ENCODE measurements at regions not wholly inside any gene's neighbourhood (a gene's known extent, or its start where the extent isn't known, plus 50 kb on each side); places are given as distances from the start of the nearest gene placed in this dataset.

DNA sequence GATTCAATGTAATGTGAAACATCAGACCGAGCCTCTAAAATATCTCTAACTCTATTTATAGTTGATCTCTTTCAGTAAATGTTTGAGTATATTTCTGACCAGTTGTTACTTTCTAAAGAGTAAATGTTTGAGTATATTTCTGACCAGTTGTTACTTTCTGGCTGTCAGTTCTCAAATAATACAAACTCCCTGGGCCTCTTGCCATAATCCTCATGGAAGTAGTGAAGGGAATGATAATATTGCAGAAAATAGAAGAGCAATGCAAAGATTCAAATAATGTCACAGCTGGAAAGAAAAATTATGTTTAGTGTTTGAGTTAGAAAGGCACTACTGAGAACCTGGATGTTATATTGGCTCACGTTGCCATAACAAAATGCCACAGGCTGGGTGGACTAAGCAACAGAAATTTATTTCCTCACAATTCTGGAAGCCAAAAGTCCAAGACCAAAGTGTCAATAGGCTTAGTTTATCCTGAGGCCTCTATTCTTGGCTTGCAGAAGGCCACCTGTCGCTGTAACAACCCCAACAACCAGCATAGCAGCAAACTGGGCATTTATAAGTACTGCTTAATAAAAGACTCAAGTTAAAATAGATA, 470.6 kb upstream of the BCHE start:
- no peaks in the 10 kb centered on the region for H3F3A ChIP-seq (ENCODE audit: insufficient read depth, low read length, poor library complexity, severe bottlenecking)
- H3K4me2 ChIP-seq (ENCODE audit: low read length): no peak overlapping the region
- no peak overlapping the region for H2AFZ ChIP-seq (ENCODE audit: low read depth, low read length)
- H3K4me3 ChIP-seq (ENCODE audit: low read length): no peak overlapping the region
- H3K9me3 ChIP-seq (ENCODE audit: low read length): no peaks in the 10 kb centered on the region
- H4K20me1 ChIP-seq (ENCODE audit: insufficient read depth): no peaks in the 10 kb centered on the region
- no peaks in the 10 kb centered on the region for H3K27me3 ChIP-seq (ENCODE audit: insufficient read depth, low read depth, low read length)
- no peaks in the 10 kb centered on the region for H3K79me2 ChIP-seq (replicated peaks; ENCODE audit: insufficient read depth, low read length)
- H3K36me3 ChIP-seq (ENCODE audit: insufficient read depth, low read length): no peaks in the 10 kb centered on the region
- H3K27ac ChIP-seq (ENCODE audit: low read length): no peak overlapping the region
- H3K9me2 ChIP-seq (ENCODE audit: insufficient read depth, low read length): no peaks in the 10 kb centered on the region
- no peak overlapping the region for H3K9ac ChIP-seq (ENCODE audit: low read length)
- TF ChIP-seq POLR2AphosphoS5 (IDR thresholded peaks at IDR 0.05): no peak
- no peak for TF ChIP-seq EZH2 (IDR thresholded peaks at IDR 0.05; ENCODE audit: borderline replicate concordance, insufficient read depth, low read length, poor library complexity, severe bottlenecking)
- no peak for TF ChIP-seq TAF1 (IDR thresholded peaks at IDR 0.05; ENCODE audit: low read depth)
- TF ChIP-seq EP300 (conservative IDR thresholded peaks at IDR 0.05; ENCODE audit: poor library complexity, severe bottlenecking): no peak

DNA sequence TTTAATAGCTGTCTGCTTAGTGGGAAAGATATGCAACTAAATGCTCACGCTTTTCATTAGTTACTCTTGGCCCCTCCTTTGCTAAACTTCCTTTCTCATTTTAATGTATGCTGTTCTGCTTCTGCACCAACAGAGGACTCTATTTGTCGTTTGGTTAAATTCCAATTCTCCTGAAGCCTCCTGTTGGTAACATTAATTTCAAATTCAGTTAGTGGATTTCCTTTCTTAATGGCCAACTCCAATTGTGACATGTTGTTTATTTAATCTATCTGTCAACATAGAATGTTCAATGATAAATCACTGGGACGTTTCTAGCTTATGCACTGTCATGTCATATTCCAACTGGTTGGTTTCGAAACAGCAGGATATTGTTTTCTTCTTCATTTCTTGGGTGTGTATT, 467.4 kb upstream of the BCHE start:
- H4K20me1 ChIP-seq (ENCODE audit: insufficient read depth): no peaks in the 10 kb centered on the region
- H2AFZ ChIP-seq (ENCODE audit: low read depth, low read length): no peak overlapping the region
- no peaks in the 10 kb centered on the region for H3K9me3 ChIP-seq (ENCODE audit: low read length)
- no peak overlapping the region for H3K4me3 ChIP-seq (ENCODE audit: low read length)
- no peak for TF ChIP-seq EP300 (conservative IDR thresholded peaks at IDR 0.05; ENCODE audit: poor library complexity, severe bottlenecking)
- TF ChIP-seq POLR2AphosphoS5 (IDR thresholded peaks at IDR 0.05): no peak
- TF ChIP-seq RAD21 (conservative IDR thresholded peaks at IDR 0.05): no peak
- TF ChIP-seq, protein P1, sequence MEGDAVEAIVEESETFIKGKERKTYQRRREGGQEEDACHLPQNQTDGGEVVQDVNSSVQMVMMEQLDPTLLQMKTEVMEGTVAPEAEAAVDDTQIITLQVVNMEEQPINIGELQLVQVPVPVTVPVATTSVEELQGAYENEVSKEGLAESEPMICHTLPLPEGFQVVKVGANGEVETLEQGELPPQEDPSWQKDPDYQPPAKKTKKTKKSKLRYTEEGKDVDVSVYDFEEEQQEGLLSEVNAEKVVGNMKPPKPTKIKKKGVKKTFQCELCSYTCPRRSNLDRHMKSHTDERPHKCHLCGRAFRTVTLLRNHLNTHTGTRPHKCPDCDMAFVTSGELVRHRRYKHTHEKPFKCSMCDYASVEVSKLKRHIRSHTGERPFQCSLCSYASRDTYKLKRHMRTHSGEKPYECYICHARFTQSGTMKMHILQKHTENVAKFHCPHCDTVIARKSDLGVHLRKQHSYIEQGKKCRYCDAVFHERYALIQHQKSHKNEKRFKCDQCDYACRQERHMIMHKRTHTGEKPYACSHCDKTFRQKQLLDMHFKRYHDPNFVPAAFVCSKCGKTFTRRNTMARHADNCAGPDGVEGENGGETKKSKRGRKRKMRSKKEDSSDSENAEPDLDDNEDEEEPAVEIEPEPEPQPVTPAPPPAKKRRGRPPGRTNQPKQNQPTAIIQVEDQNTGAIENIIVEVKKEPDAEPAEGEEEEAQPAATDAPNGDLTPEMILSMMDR (IDR thresholded peaks at IDR 0.05; ENCODE audit: poor library complexity, severe bottlenecking): no peak
- no peak for TF ChIP-seq EZH2 (IDR thresholded peaks at IDR 0.05; ENCODE audit: borderline replicate concordance, insufficient read depth, low read length, poor library complexity, severe bottlenecking)
- no peak for TF ChIP-seq TAF1 (IDR thresholded peaks at IDR 0.05; ENCODE audit: low read depth)
- no peak for TF ChIP-seq SMC3 (conservative IDR thresholded peaks at IDR 0.05; ENCODE audit: poor library complexity)
- no peak for TF ChIP-seq MXI1 (conservative IDR thresholded peaks at IDR 0.05; ENCODE audit: poor library complexity, severe bottlenecking)
- TF ChIP-seq, protein P2, sequence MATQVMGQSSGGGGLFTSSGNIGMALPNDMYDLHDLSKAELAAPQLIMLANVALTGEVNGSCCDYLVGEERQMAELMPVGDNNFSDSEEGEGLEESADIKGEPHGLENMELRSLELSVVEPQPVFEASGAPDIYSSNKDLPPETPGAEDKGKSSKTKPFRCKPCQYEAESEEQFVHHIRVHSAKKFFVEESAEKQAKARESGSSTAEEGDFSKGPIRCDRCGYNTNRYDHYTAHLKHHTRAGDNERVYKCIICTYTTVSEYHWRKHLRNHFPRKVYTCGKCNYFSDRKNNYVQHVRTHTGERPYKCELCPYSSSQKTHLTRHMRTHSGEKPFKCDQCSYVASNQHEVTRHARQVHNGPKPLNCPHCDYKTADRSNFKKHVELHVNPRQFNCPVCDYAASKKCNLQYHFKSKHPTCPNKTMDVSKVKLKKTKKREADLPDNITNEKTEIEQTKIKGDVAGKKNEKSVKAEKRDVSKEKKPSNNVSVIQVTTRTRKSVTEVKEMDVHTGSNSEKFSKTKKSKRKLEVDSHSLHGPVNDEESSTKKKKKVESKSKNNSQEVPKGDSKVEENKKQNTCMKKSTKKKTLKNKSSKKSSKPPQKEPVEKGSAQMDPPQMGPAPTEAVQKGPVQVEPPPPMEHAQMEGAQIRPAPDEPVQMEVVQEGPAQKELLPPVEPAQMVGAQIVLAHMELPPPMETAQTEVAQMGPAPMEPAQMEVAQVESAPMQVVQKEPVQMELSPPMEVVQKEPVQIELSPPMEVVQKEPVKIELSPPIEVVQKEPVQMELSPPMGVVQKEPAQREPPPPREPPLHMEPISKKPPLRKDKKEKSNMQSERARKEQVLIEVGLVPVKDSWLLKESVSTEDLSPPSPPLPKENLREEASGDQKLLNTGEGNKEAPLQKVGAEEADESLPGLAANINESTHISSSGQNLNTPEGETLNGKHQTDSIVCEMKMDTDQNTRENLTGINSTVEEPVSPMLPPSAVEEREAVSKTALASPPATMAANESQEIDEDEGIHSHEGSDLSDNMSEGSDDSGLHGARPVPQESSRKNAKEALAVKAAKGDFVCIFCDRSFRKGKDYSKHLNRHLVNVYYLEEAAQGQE (IDR thresholded peaks at IDR 0.05; ENCODE audit: borderline replicate concordance): no peak
- H3K9ac ChIP-seq (ENCODE audit: low read length): no peak overlapping the region
- no peaks in the 10 kb centered on the region for H3K27me3 ChIP-seq (ENCODE audit: insufficient read depth, low read depth, low read length)
- H3K9me2 ChIP-seq (ENCODE audit: insufficient read depth, low read length): no peaks in the 10 kb centered on the region
- no peaks in the 10 kb centered on the region for H3K36me3 ChIP-seq (ENCODE audit: insufficient read depth, low read length)
- no peak overlapping the region for H3K4me2 ChIP-seq (ENCODE audit: low read length)
- no peaks in the 10 kb centered on the region for H3F3A ChIP-seq (ENCODE audit: insufficient read depth, low read length, poor library complexity, severe bottlenecking)
- H3K27ac ChIP-seq (ENCODE audit: low read length): no peak overlapping the region
- H3K79me2 ChIP-seq (replicated peaks; ENCODE audit: insufficient read depth, low read length): no peaks in the 10 kb centered on the region

Measured in neural cell (in vitro differentiated cells).